NT2/D1 (cell line): ENCODE measurements at regions not wholly inside any gene's neighbourhood (a gene's known extent, or its start where the extent isn't known, plus 50 kb on each side); places are given as distances from the start of the nearest gene placed in this dataset.

Source experiments
- DNase-seq: peaks from one replicate; pipeline ENCODE4 v3.0.0-alpha.2; 2011; ENCODE audit warnings: low read depth, low spot score
- H3K27me3 ChIP-seq: 2 replicates; pipeline ENCODE4 v1.6.0; 2011; ENCODE audit warnings: mild to moderate bottlenecking; ENCODE audit not compliant: insufficient read length, insufficient read depth
- H3K36me3 ChIP-seq: 2 replicates; pipeline ENCODE4 v1.6.1; 2011; ENCODE audit warnings: mild to moderate bottlenecking, low read length, mixed read lengths; ENCODE audit not compliant: insufficient read depth, insufficient read length
- H3K4me1 ChIP-seq: 2 replicates; pipeline ENCODE4 v1.5.1; 2011; ENCODE audit not compliant: insufficient read depth, insufficient read length
- H3K4me3 ChIP-seq: 2 replicates; pipeline ENCODE4 v1.5.1; 2011; ENCODE audit warnings: low read depth; ENCODE audit not compliant: insufficient read length
- H3K9ac ChIP-seq: 2 replicates; pipeline ENCODE4 v1.6.0; 2011; ENCODE audit warnings: low read depth; ENCODE audit not compliant: insufficient read length
- H3K9me3 ChIP-seq: 2 replicates; pipeline ENCODE4 v1.5.1; 2011; ENCODE audit warnings: mild to moderate bottlenecking, low read length; ENCODE audit not compliant: insufficient read depth
- SUZ12 ChIP-seq: IDR thresholded peaks from 2 replicates; pipeline ENCODE4 v1.6.1; 2011; ENCODE audit not compliant: insufficient read length, insufficient read depth; ENCODE audit errors: extremely low read depth
- YY1 ChIP-seq: IDR thresholded peaks from 2 replicates; pipeline ENCODE4 v1.6.1; 2011; ENCODE audit not compliant: insufficient read length, insufficient read depth
- ZNF274 ChIP-seq: IDR thresholded peaks from 2 replicates; pipeline ENCODE4 v1.6.1; 2011; ENCODE audit warnings: mild to moderate bottlenecking, low read depth, low read length

- Histone ChIP-seq H3K4me1 (peaks cover 3% of the 10 kb centered on the region), H3K9me3 (no peaks in the 10 kb centered on the region), H3K4me3 (no peak overlapping the region), H3K36me3 (no peaks in the 10 kb centered on the region), H3K27me3 (no peaks in the 10 kb centered on the region), H3K9ac (no peak overlapping the region)
- DNase-seq: no peak
- no peak for TF ChIP-seq SUZ12
- TF ChIP-seq YY1: no peak
- no peak for TF ChIP-seq ZNF274
Measured at GRCh38 chr15:69797051-69797595, 300.6 kb downstream of the TLE3 start.

DNA sequence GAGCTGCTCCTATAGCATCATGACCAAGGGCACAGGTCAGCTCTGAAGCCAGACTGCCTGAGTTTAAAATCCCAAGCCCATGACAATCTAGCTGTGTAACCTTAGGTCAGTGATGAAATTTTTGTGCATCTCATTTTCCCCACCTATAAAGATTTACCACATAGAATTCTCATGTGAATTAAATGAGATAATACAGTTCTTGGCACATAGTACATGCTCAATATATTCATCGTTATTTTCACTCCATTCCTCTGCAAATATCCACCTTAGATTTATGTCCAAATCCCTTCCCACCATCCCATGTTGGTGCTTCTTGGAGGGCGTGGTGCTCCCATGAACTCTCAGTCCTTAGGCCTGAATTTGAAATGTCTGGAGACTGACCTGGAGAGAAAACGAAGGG lies 300.1 kb downstream of the TLE3 start:
- Histone ChIP-seq H3K4me1 (peaks cover 3% of the 10 kb centered on the region), H3K9ac (no peak overlapping the region), H3K4me3 (no peak overlapping the region), H3K27me3 (no peaks in the 10 kb centered on the region), H3K36me3 (no peaks in the 10 kb centered on the region), H3K9me3 (no peaks in the 10 kb centered on the region)
- DNase-seq: no peak
- TF ChIP-seq ZNF274: no peak
- no peak for TF ChIP-seq SUZ12
- no peak for TF ChIP-seq YY1

DNA sequence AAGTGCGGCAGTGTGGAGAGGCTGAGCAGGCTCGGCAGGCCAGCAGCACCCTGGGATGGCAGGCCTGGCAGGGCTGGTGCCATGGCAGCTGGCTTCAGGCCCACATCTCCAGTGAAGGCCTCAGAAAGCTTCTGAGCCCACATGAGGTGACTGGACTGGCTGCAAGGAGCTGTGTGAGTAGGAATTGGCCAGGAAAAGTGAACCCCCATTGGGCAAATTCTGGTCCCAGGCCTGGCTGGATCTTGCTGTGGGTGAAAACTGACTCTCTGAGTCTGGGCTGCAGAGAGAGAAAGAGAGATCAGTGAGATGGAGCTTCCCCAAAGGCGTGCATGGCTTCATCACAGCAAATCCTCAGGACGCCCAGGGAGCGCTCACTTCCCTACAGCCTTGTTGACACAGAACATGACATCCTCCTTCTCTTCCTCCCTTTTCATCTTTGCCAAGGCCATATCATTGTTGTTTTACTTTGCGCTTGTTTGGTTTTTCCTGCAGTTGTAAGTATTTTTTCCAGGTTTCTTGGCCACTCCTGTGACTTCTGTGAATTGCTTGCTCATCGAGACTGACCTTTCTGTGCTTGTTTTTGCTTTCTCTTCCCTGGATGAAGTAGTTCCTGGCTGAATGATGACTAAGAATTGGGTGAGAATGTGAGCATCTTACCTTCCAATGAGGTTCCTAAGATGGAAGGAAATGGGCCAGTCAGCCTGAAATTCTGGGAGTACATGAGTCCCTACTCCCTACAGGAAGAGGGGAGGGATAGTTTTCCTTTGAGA lies 299.1 kb downstream of the TLE3 start:
- Histone ChIP-seq H3K27me3 (no peaks in the 10 kb centered on the region), H3K9me3 (no peaks in the 10 kb centered on the region), H3K9ac (no peak overlapping the region), H3K4me1 (peaks cover 3% of the 10 kb centered on the region), H3K4me3 (no peak overlapping the region), H3K36me3 (no peaks in the 10 kb centered on the region)
- TF ChIP-seq SUZ12: no peak
- no peak for TF ChIP-seq ZNF274
- TF ChIP-seq YY1: no peak
- no peak for DNase-seq

DNA sequence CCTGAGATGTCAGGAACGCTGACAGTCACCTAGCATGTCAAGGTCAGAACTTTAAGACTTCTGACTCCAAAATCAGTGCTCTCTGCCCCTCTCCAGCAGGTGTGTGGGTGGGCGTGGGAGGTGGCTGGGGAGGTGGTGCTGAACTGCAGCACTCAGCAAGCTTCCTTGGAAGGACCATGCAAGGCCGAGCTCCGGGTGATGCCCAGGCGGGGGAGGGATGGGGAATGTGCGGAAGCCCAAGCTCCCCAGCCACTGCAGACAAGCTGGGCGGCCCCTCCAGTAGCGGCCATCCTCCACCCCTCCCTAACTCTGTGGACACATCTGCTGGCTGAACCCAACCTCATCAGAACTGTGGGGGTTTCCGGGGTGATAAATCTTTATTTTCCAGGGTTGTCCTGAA lies 296.6 kb downstream of the TLE3 start:
- Histone ChIP-seq H3K9ac (no peak overlapping the region), H3K36me3 (no peaks in the 10 kb centered on the region), H3K27me3 (no peaks in the 10 kb centered on the region), H3K4me1 (peaks cover under 1% of the 10 kb centered on the region), H3K9me3 (no peaks in the 10 kb centered on the region), H3K4me3 (no peak overlapping the region)
- no peak for DNase-seq
- TF ChIP-seq SUZ12 (no peak), ZNF274 (no peak), YY1 (no peak)

DNA sequence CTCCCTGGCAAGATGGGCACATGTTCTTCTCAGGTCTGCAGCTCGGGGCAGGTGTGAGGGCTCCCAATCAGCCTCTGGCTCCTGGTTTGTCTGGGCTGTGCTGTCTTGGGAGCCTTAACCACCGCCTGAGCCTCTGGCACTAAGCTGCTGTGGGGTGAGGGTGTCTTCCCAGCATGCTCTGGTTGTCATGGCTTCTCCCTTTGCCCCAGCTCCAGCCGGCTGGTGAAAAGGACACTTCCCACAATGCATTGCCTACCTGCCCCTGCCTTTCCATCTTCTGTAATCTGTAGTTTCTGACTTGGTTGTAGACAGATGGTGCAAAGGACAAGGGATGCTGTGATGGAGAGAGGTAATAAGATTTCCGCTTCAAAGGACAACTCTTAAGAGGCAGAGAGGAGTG lies 295.3 kb downstream of the TLE3 start:
- H3K27me3 ChIP-seq: no peaks in the 10 kb centered on the region
- no peak for DNase-seq
- no peaks in the 10 kb centered on the region for H3K9me3 ChIP-seq
- no peak for TF ChIP-seq ZNF274
- TF ChIP-seq YY1: no peak
- TF ChIP-seq SUZ12: no peak
- peaks cover 5% of the 10 kb centered on the region for H3K4me1 ChIP-seq
- no peak overlapping the region for H3K9ac ChIP-seq
- no peak overlapping the region for H3K4me3 ChIP-seq
- H3K36me3 ChIP-seq: no peaks in the 10 kb centered on the region

- Histone ChIP-seq H3K27me3 (no peaks in the 10 kb centered on the region), H3K9me3 (no peaks in the 10 kb centered on the region), H3K4me1 (peaks cover 5% of the 10 kb centered on the region), H3K9ac (no peak overlapping the region), H3K4me3 (no peak overlapping the region), H3K36me3 (no peaks in the 10 kb centered on the region)
- TF ChIP-seq SUZ12 (no peak), YY1 (no peak), ZNF274 (no peak)
- DNase-seq: no peak
Measured at GRCh38 chr15:69804786-69805185, 292.9 kb downstream of the TLE3 start.

GRCh38 chr15:69805248-69805953 lies 292.3 kb downstream of the TLE3 start:
- H3K9ac ChIP-seq: no peak overlapping the region
- H3K4me1 ChIP-seq: peaks cover 5% of the 10 kb centered on the region
- no peaks in the 10 kb centered on the region for H3K36me3 ChIP-seq
- H3K27me3 ChIP-seq: no peaks in the 10 kb centered on the region
- DNase-seq: no peak
- no peaks in the 10 kb centered on the region for H3K9me3 ChIP-seq
- no peak for TF ChIP-seq SUZ12
- TF ChIP-seq ZNF274: no peak
- no peak for TF ChIP-seq YY1
- no peak overlapping the region for H3K4me3 ChIP-seq
